Progenitor cell of endocrine pancreas (in vitro differentiated cells): ENCODE measurements at regions not wholly inside any gene's neighbourhood (a gene's known extent, or its start where the extent isn't known, plus 50 kb on each side); places are given as distances from the start of the nearest gene placed in this dataset.

Source experiments
- DNase-seq: peaks from one replicate; pipeline ENCODE4 v3.0.0; 2021; ENCODE audit warnings: low spot score; ENCODE audit not compliant: unreplicated experiment
- H3K27ac Mint-ChIP-seq: 2 replicates; pipeline ENCODE4 v1.8.0; 2021; ENCODE audit warnings: mild to moderate bottlenecking, moderate library complexity, mixed read lengths
- H3K27me3 Mint-ChIP-seq: 2 replicates; pipeline ENCODE4 v1.8.0; 2021; ENCODE audit warnings: mixed read lengths
- H3K36me3 Mint-ChIP-seq: 2 replicates; pipeline ENCODE4 v1.8.0; 2022; ENCODE audit warnings: mixed read lengths; ENCODE audit not compliant: insufficient read depth
- H3K4me1 Mint-ChIP-seq: 2 replicates; pipeline ENCODE4 v1.8.0; 2021; ENCODE audit warnings: low read depth, mixed read lengths
- H3K4me3 Mint-ChIP-seq: 2 replicates; pipeline ENCODE4 v1.8.0; 2021; ENCODE audit warnings: low read depth, mild to moderate bottlenecking, moderate library complexity, mixed read lengths
- H3K9me3 Mint-ChIP-seq: 2 replicates; pipeline ENCODE4 v1.8.0; 2021; ENCODE audit warnings: low read depth, mixed read lengths
- CTCF ChIP-seq: fragments of 200-600 bp; sonication (generic); IDR thresholded peaks from one replicate; pipeline ENCODE4 v1.5.0; 2021; ENCODE audit warnings: antibody characterized with exemption, mild to moderate bottlenecking; ENCODE audit not compliant: unreplicated experiment

GRCh38 chr5:12413585-12413984 lies 509.3 kb upstream of the CTNND2 start:
- H3K4me3 Mint-ChIP-seq = no peak overlapping the region
- no peak for DNase-seq

GRCh38 chr5:12413075-12413474 lies 508.8 kb upstream of the CTNND2 start:
- DNase-seq = no peak
- Mint-ChIP-seq H3K4me1 (peaks cover 8% of the 10 kb centered on the region), H3K9me3 (peaks cover 4% of the 10 kb centered on the region), H3K4me3 (no peak overlapping the region), H3K27ac (no peak overlapping the region), H3K36me3 (no peaks in the 10 kb centered on the region), H3K27me3 (no peaks in the 10 kb centered on the region)
- no peak for TF ChIP-seq CTCF

More at GRCh38 chr5:12413585-12413984, 509.3 kb upstream of the CTNND2 start:
- Mint-ChIP-seq H3K27ac (no peak overlapping the region), H3K36me3 (no peaks in the 10 kb centered on the region), H3K27me3 (no peaks in the 10 kb centered on the region), H3K9me3 (peaks cover 4% of the 10 kb centered on the region), H3K4me1 (peaks cover 8% of the 10 kb centered on the region)
- TF ChIP-seq CTCF = no peak

GRCh38 chr5:12399868-12400267 lies 495.6 kb upstream of the CTNND2 start:
- H3K9me3 Mint-ChIP-seq = no peaks in the 10 kb centered on the region
- H3K27ac Mint-ChIP-seq = no peak overlapping the region
- no peaks in the 10 kb centered on the region for H3K36me3 Mint-ChIP-seq
- TF ChIP-seq CTCF = no peak
- no peak for DNase-seq
- no peak overlapping the region for H3K4me3 Mint-ChIP-seq
- no peaks in the 10 kb centered on the region for H3K4me1 Mint-ChIP-seq
- H3K27me3 Mint-ChIP-seq = no peaks in the 10 kb centered on the region

- Mint-ChIP-seq H3K27me3 (no peaks in the 10 kb centered on the region), H3K9me3 (no peaks in the 10 kb centered on the region), H3K4me3 (no peak overlapping the region), H3K27ac (no peak overlapping the region), H3K4me1 (no peaks in the 10 kb centered on the region), H3K36me3 (no peaks in the 10 kb centered on the region)
- DNase-seq = no peak
- no peak for TF ChIP-seq CTCF
These were observed 488.0 kb upstream of the CTNND2 start for GRCh38 chr5:12392246-12392645.

- no peak overlapping the region for H3K4me3 Mint-ChIP-seq
- H3K27ac Mint-ChIP-seq = no peak overlapping the region
- no peak for TF ChIP-seq CTCF
- H3K9me3 Mint-ChIP-seq = peaks cover 36% of the 10 kb centered on the region
- H3K4me1 Mint-ChIP-seq = no peaks in the 10 kb centered on the region
- DNase-seq = no peak
- H3K27me3 Mint-ChIP-seq = no peaks in the 10 kb centered on the region
- peaks cover 5% of the 10 kb centered on the region for H3K36me3 Mint-ChIP-seq
These were observed 480.8 kb upstream of the CTNND2 start for GRCh38 chr5:12385095-12385494.
